ENCODE measurements at regions not wholly inside any gene's neighbourhood (a gene's known extent, or its start where the extent isn't known, plus 50 kb on each side); places are given as distances from the start of the nearest gene placed in this dataset.

DNA sequence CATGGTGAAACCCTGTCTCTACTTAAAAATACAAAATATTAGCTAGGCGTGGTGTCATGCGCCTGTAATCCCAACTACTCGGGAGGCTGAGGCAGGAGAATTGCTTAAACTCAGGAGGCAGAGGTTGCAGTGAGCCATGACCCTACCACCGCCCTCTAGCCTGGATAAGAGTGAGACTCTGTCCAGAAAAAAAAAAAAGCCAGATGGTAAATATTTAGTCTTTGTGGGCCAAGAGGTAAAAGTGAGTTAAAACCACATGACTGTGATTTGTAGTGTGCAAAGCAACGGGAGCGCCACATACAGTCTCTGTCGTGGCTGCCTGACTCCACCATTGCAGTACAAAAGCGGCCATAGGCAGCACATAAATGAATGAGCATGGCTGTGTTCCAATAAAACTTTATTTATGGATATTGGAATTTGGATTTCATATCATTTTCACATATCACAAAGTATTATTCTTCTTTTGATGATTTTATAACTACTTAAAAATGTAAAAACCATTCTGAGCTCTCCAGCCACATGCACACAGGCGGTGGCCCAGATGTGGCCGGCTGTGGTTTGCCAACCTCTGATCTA lies 51.8 kb upstream of the CASZ1 start:
- H3K27me3 ChIP-seq (ENCODE audit: control insufficient read depth in 4 of 4, insufficient read depth in 4 of 4, low read length in 3 of 4), result no peaks in the 10 kb centered on the region
- peaks cover 0 to 6% (median 0%) of the 10 kb centered on the region in 4 donors for H3K9me3 ChIP-seq (ENCODE audit: control insufficient read depth in 4 of 4, low read length in 3 of 4)
- no peaks in the 10 kb centered on the region for H3K36me3 ChIP-seq (ENCODE audit: control insufficient read depth in 4 of 4, insufficient read depth in 3 of 4, low read depth in 1 of 4, low read length in 3 of 4)
- no peak for TF ChIP-seq TAF1 (conservative IDR thresholded peaks at IDR 0.05)
- peak; percentile 54 for TF ChIP-seq SP1 (IDR thresholded peaks at IDR 0.05)
- no peak for TF ChIP-seq HNF4G (IDR thresholded peaks at IDR 0.05)
- TF ChIP-seq, protein P1, sequence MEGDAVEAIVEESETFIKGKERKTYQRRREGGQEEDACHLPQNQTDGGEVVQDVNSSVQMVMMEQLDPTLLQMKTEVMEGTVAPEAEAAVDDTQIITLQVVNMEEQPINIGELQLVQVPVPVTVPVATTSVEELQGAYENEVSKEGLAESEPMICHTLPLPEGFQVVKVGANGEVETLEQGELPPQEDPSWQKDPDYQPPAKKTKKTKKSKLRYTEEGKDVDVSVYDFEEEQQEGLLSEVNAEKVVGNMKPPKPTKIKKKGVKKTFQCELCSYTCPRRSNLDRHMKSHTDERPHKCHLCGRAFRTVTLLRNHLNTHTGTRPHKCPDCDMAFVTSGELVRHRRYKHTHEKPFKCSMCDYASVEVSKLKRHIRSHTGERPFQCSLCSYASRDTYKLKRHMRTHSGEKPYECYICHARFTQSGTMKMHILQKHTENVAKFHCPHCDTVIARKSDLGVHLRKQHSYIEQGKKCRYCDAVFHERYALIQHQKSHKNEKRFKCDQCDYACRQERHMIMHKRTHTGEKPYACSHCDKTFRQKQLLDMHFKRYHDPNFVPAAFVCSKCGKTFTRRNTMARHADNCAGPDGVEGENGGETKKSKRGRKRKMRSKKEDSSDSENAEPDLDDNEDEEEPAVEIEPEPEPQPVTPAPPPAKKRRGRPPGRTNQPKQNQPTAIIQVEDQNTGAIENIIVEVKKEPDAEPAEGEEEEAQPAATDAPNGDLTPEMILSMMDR (IDR thresholded peaks at IDR 0.05; ENCODE audit: low read depth, low read length, missing input control), result no peak
- TF ChIP-seq JUND (IDR thresholded peaks at IDR 0.05), result no peak
- TF ChIP-seq, protein P2, sequence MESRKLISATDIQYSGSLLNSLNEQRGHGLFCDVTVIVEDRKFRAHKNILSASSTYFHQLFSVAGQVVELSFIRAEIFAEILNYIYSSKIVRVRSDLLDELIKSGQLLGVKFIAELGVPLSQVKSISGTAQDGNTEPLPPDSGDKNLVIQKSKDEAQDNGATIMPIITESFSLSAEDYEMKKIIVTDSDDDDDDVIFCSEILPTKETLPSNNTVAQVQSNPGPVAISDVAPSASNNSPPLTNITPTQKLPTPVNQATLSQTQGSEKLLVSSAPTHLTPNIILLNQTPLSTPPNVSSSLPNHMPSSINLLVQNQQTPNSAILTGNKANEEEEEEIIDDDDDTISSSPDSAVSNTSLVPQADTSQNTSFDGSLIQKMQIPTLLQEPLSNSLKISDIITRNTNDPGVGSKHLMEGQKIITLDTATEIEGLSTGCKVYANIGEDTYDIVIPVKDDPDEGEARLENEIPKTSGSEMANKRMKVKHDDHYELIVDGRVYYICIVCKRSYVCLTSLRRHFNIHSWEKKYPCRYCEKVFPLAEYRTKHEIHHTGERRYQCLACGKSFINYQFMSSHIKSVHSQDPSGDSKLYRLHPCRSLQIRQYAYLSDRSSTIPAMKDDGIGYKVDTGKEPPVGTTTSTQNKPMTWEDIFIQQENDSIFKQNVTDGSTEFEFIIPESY (IDR thresholded peaks at IDR 0.05), result no peak
- TF ChIP-seq, protein P3, sequence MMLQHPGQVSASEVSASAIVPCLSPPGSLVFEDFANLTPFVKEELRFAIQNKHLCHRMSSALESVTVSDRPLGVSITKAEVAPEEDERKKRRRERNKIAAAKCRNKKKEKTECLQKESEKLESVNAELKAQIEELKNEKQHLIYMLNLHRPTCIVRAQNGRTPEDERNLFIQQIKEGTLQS (IDR thresholded peaks at IDR 0.05), result no peak
- no peak for TF ChIP-seq NR2F2 (IDR thresholded peaks at IDR 0.05)
- no peak for TF ChIP-seq RAD21 (IDR thresholded peaks at IDR 0.05)
- TF ChIP-seq GABPA (IDR thresholded peaks at IDR 0.05 in 1 of 2, conservative IDR thresholded peaks at IDR 0.05 in 1 of 2), result no peak
- no peak for TF ChIP-seq EGR1 (IDR thresholded peaks at IDR 0.05; ENCODE audit: low read depth in 2 of 2)
- TF ChIP-seq YY1 (IDR thresholded peaks at IDR 0.05), result no peak
- TF ChIP-seq RXRA (IDR thresholded peaks at IDR 0.05), result peak; percentile 73 to 84
- TF ChIP-seq FOXA1 (IDR thresholded peaks at IDR 0.05), result no peak
- TF ChIP-seq, protein P4, sequence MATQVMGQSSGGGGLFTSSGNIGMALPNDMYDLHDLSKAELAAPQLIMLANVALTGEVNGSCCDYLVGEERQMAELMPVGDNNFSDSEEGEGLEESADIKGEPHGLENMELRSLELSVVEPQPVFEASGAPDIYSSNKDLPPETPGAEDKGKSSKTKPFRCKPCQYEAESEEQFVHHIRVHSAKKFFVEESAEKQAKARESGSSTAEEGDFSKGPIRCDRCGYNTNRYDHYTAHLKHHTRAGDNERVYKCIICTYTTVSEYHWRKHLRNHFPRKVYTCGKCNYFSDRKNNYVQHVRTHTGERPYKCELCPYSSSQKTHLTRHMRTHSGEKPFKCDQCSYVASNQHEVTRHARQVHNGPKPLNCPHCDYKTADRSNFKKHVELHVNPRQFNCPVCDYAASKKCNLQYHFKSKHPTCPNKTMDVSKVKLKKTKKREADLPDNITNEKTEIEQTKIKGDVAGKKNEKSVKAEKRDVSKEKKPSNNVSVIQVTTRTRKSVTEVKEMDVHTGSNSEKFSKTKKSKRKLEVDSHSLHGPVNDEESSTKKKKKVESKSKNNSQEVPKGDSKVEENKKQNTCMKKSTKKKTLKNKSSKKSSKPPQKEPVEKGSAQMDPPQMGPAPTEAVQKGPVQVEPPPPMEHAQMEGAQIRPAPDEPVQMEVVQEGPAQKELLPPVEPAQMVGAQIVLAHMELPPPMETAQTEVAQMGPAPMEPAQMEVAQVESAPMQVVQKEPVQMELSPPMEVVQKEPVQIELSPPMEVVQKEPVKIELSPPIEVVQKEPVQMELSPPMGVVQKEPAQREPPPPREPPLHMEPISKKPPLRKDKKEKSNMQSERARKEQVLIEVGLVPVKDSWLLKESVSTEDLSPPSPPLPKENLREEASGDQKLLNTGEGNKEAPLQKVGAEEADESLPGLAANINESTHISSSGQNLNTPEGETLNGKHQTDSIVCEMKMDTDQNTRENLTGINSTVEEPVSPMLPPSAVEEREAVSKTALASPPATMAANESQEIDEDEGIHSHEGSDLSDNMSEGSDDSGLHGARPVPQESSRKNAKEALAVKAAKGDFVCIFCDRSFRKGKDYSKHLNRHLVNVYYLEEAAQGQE (IDR thresholded peaks at IDR 0.05), result no peak
- TF ChIP-seq FOXA2 (IDR thresholded peaks at IDR 0.05), result no peak
- TF ChIP-seq, protein P5, sequence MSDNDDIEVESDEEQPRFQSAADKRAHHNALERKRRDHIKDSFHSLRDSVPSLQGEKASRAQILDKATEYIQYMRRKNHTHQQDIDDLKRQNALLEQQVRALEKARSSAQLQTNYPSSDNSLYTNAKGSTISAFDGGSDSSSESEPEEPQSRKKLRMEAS (IDR thresholded peaks at IDR 0.05), result no peak
- peak; percentile 73 to 74 for TF ChIP-seq HNF4A (conservative IDR thresholded peaks at IDR 0.05)
- no peak overlapping the region for H3K4me3 ChIP-seq (ENCODE audit: low read depth in 1 of 3, low read length in 3 of 3)
- H3K9ac ChIP-seq (ENCODE audit: low read depth in 1 of 2, low read length in 2 of 2), result no peak overlapping the region
- no peak for DNase-seq (ENCODE audit: low spot score)
- 41% methylated on average over 10 of the region's 10 CpGs for WGBS
- peak overlapping the region in 1 of 2 donors; percentile 46 for H3K27ac ChIP-seq (ENCODE audit: low read depth in 1 of 2, low read length in 2 of 2)
- H3K4me1 ChIP-seq (ENCODE audit: control insufficient read depth in 4 of 4, insufficient read depth in 4 of 4, low read length in 3 of 4), result peaks cover 0 to 11% (median 7%) of the 10 kb centered on the region in 4 donors
